ENCODE measurements at regions not wholly inside any gene's neighbourhood (a gene's known extent, or its start where the extent isn't known, plus 50 kb on each side); places are given as distances from the start of the nearest gene placed in this dataset.

DNA sequence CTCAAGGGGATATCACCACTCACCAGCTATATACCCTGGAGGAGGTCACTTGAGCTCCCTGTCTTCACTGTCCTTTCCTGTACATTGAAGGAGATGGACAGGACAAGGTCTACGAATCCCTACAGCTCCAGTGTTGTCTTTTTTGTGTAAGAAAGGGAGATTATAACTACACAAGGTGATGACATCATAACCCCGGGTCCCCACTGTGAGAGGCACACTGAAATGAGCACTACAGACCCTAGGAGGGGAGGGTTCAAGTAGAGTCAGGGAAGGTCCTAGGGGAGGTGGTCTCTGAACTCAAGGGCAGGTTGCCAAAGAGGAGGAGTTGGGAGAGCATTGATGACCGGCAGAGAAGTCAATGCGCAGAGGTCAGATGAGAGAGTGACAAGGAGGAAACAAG lies 108.3 kb upstream of the SLC14A2 start:
- Histone ChIP-seq H3K36me3 (no peaks in the 10 kb centered on the region), H3K27ac (no peak overlapping the region), H3K27me3 (no peaks in the 10 kb centered on the region), H3K4me3 (no peak overlapping the region), H3K9me3 (no peaks in the 10 kb centered on the region), H3K4me1 (no peaks in the 10 kb centered on the region)
- no peak for ATAC-seq
- intact Hi-C loops (cut with DNase I; ENCODE audit: low total_unique reads) (no loop called here), in situ Hi-C loops (cut with MboI; ENCODE audit: low sequenced_read_pairs in 4 of 4) (no loop called here)
- no peak for TF ChIP-seq CTCF (IDR thresholded peaks at IDR 0.05 in 4 of 5, conservative IDR thresholded peaks at IDR 0.05 in 1 of 5)
- TF ChIP-seq POLR2A (IDR thresholded peaks at IDR 0.05): no peak
- DNase-seq: no peak

- H3K9me3 ChIP-seq: no peaks in the 10 kb centered on the region
- H3K4me1 ChIP-seq: no peaks in the 10 kb centered on the region
- TF ChIP-seq CTCF (IDR thresholded peaks at IDR 0.05 in 4 of 5, conservative IDR thresholded peaks at IDR 0.05 in 1 of 5) (no peak), POLR2A (IDR thresholded peaks at IDR 0.05) (no peak)
- in situ Hi-C loops (cut with MboI; ENCODE audit: low sequenced_read_pairs in 4 of 4) (no loop called here), intact Hi-C loops (cut with DNase I; ENCODE audit: low total_unique reads) (no loop called here)
- no peak overlapping the region for H3K4me3 ChIP-seq
- H3K27me3 ChIP-seq: no peaks in the 10 kb centered on the region
- no peak for ATAC-seq
- no peak for DNase-seq
- no peak overlapping the region for H3K27ac ChIP-seq
- no peaks in the 10 kb centered on the region for H3K36me3 ChIP-seq
Measured at GRCh38 chr18:45509535-45509934, 105.7 kb upstream of the SLC14A2 start.

- TF ChIP-seq POLR2A (IDR thresholded peaks at IDR 0.05) (no peak), CTCF (IDR thresholded peaks at IDR 0.05 in 4 of 5, conservative IDR thresholded peaks at IDR 0.05 in 1 of 5) (no peak)
- in situ Hi-C loops (cut with MboI; ENCODE audit: low sequenced_read_pairs in 4 of 4) (no loop called here), intact Hi-C loops (cut with DNase I; ENCODE audit: low total_unique reads) (no loop called here)
- H3K27me3 ChIP-seq: no peaks in the 10 kb centered on the region
- no peaks in the 10 kb centered on the region for H3K36me3 ChIP-seq
- ATAC-seq (no peak), DNase-seq (no peak)
- H3K9me3 ChIP-seq: no peaks in the 10 kb centered on the region
- no peak overlapping the region for H3K4me3 ChIP-seq
- H3K27ac ChIP-seq: no peak overlapping the region
- no peaks in the 10 kb centered on the region for H3K4me1 ChIP-seq
Measured at GRCh38 chr18:45510656-45511055, 104.6 kb upstream of the SLC14A2 start.

DNA sequence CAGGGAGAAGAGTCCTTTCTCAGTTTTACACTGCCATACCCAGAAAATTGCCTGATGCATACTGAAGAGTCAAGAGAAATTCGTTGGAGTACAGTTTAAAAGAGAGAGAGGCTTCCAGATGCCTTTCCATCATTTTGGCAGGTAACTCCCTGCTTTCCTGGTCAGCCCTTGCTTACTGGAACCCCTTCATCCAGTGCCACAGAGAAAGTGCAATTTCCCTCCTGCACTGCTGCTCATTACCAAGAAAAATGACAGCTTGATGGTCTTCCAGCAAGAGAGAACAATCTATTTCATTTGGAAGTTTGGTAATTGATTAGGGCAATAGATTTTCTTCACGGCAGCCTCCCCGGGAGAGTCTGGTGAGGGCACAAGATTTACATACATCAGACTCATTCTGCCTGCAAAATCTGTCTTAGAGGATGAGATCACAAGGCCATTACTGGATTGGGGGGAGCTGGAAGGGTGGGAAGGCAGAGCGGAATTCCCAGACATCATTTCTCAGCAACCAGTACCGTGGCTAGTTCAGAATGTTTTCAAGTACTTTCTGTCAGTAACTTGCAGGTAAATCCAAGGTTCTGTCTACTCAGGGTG lies 102.8 kb upstream of the SLC14A2 start:
- H3K36me3 ChIP-seq: no peaks in the 10 kb centered on the region
- H3K27ac ChIP-seq: no peak overlapping the region
- ATAC-seq (no peak), DNase-seq (no peak)
- H3K27me3 ChIP-seq: no peaks in the 10 kb centered on the region
- H3K4me3 ChIP-seq: no peak overlapping the region
- H3K9me3 ChIP-seq: no peaks in the 10 kb centered on the region
- TF ChIP-seq CTCF (IDR thresholded peaks at IDR 0.05 in 4 of 5, conservative IDR thresholded peaks at IDR 0.05 in 1 of 5): no peak
- no peak for TF ChIP-seq POLR2A (IDR thresholded peaks at IDR 0.05)
- in situ Hi-C loops (cut with MboI; ENCODE audit: low sequenced_read_pairs in 4 of 4): no loop called here
- H3K4me1 ChIP-seq: peaks cover 0 to 8% of the 10 kb centered on the region in 2 donors
- intact Hi-C loops (cut with DNase I; ENCODE audit: low total_unique reads): no loop called here

GRCh38 chr18:45517181-45517741 lies 98.0 kb upstream of the SLC14A2 start:
- intact Hi-C loops (cut with DNase I; ENCODE audit: low total_unique reads): no loop called here
- no peaks in the 10 kb centered on the region for H3K27me3 ChIP-seq
- H3K27ac ChIP-seq: peak overlapping the region in 2 of 4 donors; percentile 35 to 60
- no peak overlapping the region for H3K4me3 ChIP-seq
- in situ Hi-C loops (cut with MboI; ENCODE audit: low sequenced_read_pairs in 4 of 4): no loop called here
- DNase-seq: peak; percentile 38 to 67
- no peaks in the 10 kb centered on the region for H3K9me3 ChIP-seq
- H3K36me3 ChIP-seq: no peaks in the 10 kb centered on the region
- TF ChIP-seq CTCF (IDR thresholded peaks at IDR 0.05 in 4 of 5, conservative IDR thresholded peaks at IDR 0.05 in 1 of 5) (no peak), POLR2A (IDR thresholded peaks at IDR 0.05) (no peak)
- ATAC-seq: peak; percentile 72 to 76
- H3K4me1 ChIP-seq: peaks cover 0 to 8% of the 10 kb centered on the region in 2 donors
